H1 (cell line): ENCODE measurements at regions not wholly inside any gene's neighbourhood (a gene's known extent, or its start where the extent isn't known, plus 50 kb on each side); places are given as distances from the start of the nearest gene placed in this dataset.

Experiments used
- CTCF ChIA-PET: fragments of 300-600 bp; sonication (Branson Sonifier 250); formaldehyde crosslinking; loops from one replicate; lab custom pipeline; 2021; ENCODE audit not compliant: partially characterized antibody; lab: Charles Lee
- POLR2A ChIA-PET: fragments of 300-600 bp; sonication (Branson Sonifier 250); formaldehyde crosslinking; loops from one replicate; lab custom pipeline; 2021; ENCODE audit warnings: inconsistent platforms; ENCODE audit not compliant: partially characterized antibody; lab: Charles Lee
- DNase-seq, 2 experiments: peaks; one replicate each; pipeline versions ENCODE4 v3.0.0 to v3.0.0-alpha.2; 2010 to 2022; ENCODE audit warnings: low spot score in 2 of 2, low read depth in 1 of 2, mixed read lengths in 1 of 2
- FAIRE-seq: peaks from 2 replicates; lab custom pipeline; 2011; peaks lifted over from hg19 to GRCh38; lab: Jason Lieb, UNC
- H2AFZ ChIP-seq: 2 replicates; pipeline ENCODE4 v1.8.1; 2012; ENCODE audit warnings: low read length, inconsistent platforms
- H2AK5ac ChIP-seq: 2 replicates; pipeline ENCODE4 v1.6.1; 2013; ENCODE audit warnings: low read depth, low read length
- H2BK120ac ChIP-seq: replicated peaks from 2 replicates; pipeline ENCODE3; 2013; ENCODE audit warnings: low read depth, low read length, inconsistent platforms
- H2BK12ac ChIP-seq: 2 replicates; pipeline ENCODE4 v1.6.1; 2013; ENCODE audit warnings: low read depth, low read length
- H2BK15ac ChIP-seq: 2 replicates; pipeline ENCODE4 v1.6.1; 2013; ENCODE audit warnings: low read length
- H2BK20ac ChIP-seq: 2 replicates; pipeline ENCODE4 v1.6.1; 2013; ENCODE audit warnings: low read length
- H2BK5ac ChIP-seq: 2 replicates; pipeline ENCODE4 v1.6.1; 2013; ENCODE audit warnings: low read depth, low read length
- H3K14ac ChIP-seq: 2 replicates; pipeline ENCODE4 v1.6.1; 2013; ENCODE audit warnings: inconsistent platforms; ENCODE audit not compliant: insufficient read length
- H3K18ac ChIP-seq: 2 replicates; pipeline ENCODE4 v1.6.1; 2013; ENCODE audit warnings: low read length; ENCODE audit errors: extremely low read depth
- H3K23ac ChIP-seq: 2 replicates; pipeline ENCODE4 v1.6.1; 2013; ENCODE audit warnings: inconsistent platforms; ENCODE audit not compliant: insufficient read length
- H3K23me2 ChIP-seq: 2 replicates; pipeline ENCODE4 v1.6.1; 2013; ENCODE audit warnings: low read depth, low read length
- H3K27ac ChIP-seq: 2 replicates; pipeline ENCODE4 v1.6.1; 2011; ENCODE audit warnings: low read depth, low read length, inconsistent platforms
- H3K27me3 ChIP-seq, 4 experiments: replicated peaks in 1 of 4; 1 replicate in 1 of 4; 2 replicates in 3 of 4; pipeline versions ENCODE4 v1.6.1 to v1.8.1; 2011 to 2013; ENCODE audit warnings: low read length in 3 of 4, mild to moderate bottlenecking in 3 of 4, inconsistent platforms in 2 of 4, mixed read lengths in 2 of 4, moderate library complexity in 1 of 4; ENCODE audit not compliant: control insufficient read depth in 3 of 4, insufficient read depth in 3 of 4; ENCODE audit errors: extremely low read depth in 1 of 4
- H3K36me3 ChIP-seq, 4 experiments: 2 replicates each; pipeline versions ENCODE4 v1.6.1 to v1.8.1; 2011 to 2013; ENCODE audit warnings: mild to moderate bottlenecking in 4 of 4, low read length in 3 of 4, moderate library complexity in 2 of 4, control low read depth in 1 of 4, inconsistent platforms in 1 of 4; ENCODE audit not compliant: insufficient read depth in 4 of 4, control insufficient read depth in 2 of 4
- H3K4ac ChIP-seq: replicated peaks from 2 replicates; pipeline ENCODE3; 2013; ENCODE audit warnings: low read length, low read depth, mixed read lengths, inconsistent platforms; ENCODE audit not compliant: insufficient read length
- H3K4me1 ChIP-seq, 4 experiments: replicated peaks in 1 of 4; 1 replicate in 1 of 4; 2 replicates in 3 of 4; pipeline versions ENCODE4 v1.6.1 to v1.8.1; 2011 to 2013; ENCODE audit warnings: low read length in 3 of 4, inconsistent platforms in 2 of 4, mixed read lengths in 1 of 4; ENCODE audit not compliant: insufficient read depth in 4 of 4, control insufficient read depth in 3 of 4
- H3K4me2 ChIP-seq, 2 experiments: 2 replicates each; pipeline versions ENCODE4 v1.6.1 to v1.8.1; 2011 to 2013; ENCODE audit warnings: low read depth in 2 of 2, low read length in 2 of 2, control low read depth in 1 of 2, inconsistent platforms in 1 of 2, mild to moderate bottlenecking in 1 of 2; ENCODE audit not compliant: insufficient read depth in 1 of 2
- H3K4me3 ChIP-seq, 4 experiments: fragments of 200-600, 300-600 bp in 1 of 4; sonication (generic), shearing (Covaris generic), sonication (Bioruptor Twin) in 1 of 4; 2 replicates each; pipeline versions ENCODE4 v1.5.1 to v1.8.1; 2011 to 2016; ENCODE audit warnings: low read length in 4 of 4, low read depth in 3 of 4, control low read depth in 2 of 4, inconsistent platforms in 2 of 4, mild to moderate bottlenecking in 2 of 4, mixed read lengths in 1 of 4, moderate library complexity in 1 of 4; ENCODE audit not compliant: insufficient read depth in 2 of 4; ENCODE audit errors: extremely low read depth in 1 of 4
- H3K56ac ChIP-seq: replicated peaks from 2 replicates; pipeline ENCODE3; 2013; ENCODE audit warnings: low read depth, mild to moderate bottlenecking, mixed read lengths, low read length, inconsistent platforms; ENCODE audit not compliant: insufficient read length
- H3K79me1 ChIP-seq: 2 replicates; pipeline ENCODE4 v1.6.1; 2013; ENCODE audit warnings: low read depth, low read length, control low read depth
- H3K79me2 ChIP-seq, 2 experiments: 2 replicates each; pipeline versions ENCODE4 v1.6.1 to v1.8.1; 2012 to 2013; ENCODE audit warnings: low read length in 2 of 2, mild to moderate bottlenecking in 2 of 2, inconsistent platforms in 1 of 2; ENCODE audit not compliant: insufficient read depth in 2 of 2, control insufficient read depth in 1 of 2
- H3K9ac ChIP-seq, 4 experiments: replicated peaks in 1 of 4; 1 replicate in 1 of 4; 2 replicates in 3 of 4; pipeline versions ENCODE4 v1.6.1 to v1.8.1; 2011 to 2013; ENCODE audit warnings: low read depth in 3 of 4, low read length in 3 of 4, control low read depth in 2 of 4, mild to moderate bottlenecking in 2 of 4, moderate library complexity in 2 of 4, inconsistent platforms in 1 of 4; ENCODE audit errors: extremely low read depth in 1 of 4
- H3K9me3 ChIP-seq, 2 experiments: 2 replicates each; pipeline versions ENCODE4 v1.6.1 to v1.8.1; 2012 to 2013; ENCODE audit warnings: mild to moderate bottlenecking in 2 of 2, moderate library complexity in 2 of 2, control low read depth in 1 of 2, inconsistent platforms in 1 of 2, low read depth in 1 of 2, low read length in 1 of 2, mixed read lengths in 1 of 2; ENCODE audit not compliant: insufficient read depth in 2 of 2
- H4K20me1 ChIP-seq, 2 experiments: replicated peaks in 1 of 2; 2 replicates each; pipeline versions ENCODE3 to v1.8.1; 2011 to 2013; ENCODE audit warnings: inconsistent platforms in 2 of 2, low read length in 2 of 2, mild to moderate bottlenecking in 1 of 2; ENCODE audit not compliant: insufficient read depth in 2 of 2, control insufficient read depth in 1 of 2
- H4K5ac ChIP-seq: 2 replicates; pipeline ENCODE4 v1.6.1; 2013; ENCODE audit warnings: low read length, low read depth, mixed read lengths, inconsistent platforms; ENCODE audit not compliant: insufficient read length
- H4K8ac ChIP-seq: 2 replicates; pipeline ENCODE4 v1.8.0; 2013; ENCODE audit warnings: mild to moderate bottlenecking, moderate library complexity, low read length, inconsistent platforms; ENCODE audit not compliant: insufficient read depth; ENCODE audit errors: extremely low read depth
- H4K91ac ChIP-seq: replicated peaks from 2 replicates; pipeline ENCODE3; 2013; ENCODE audit warnings: low read length, mixed read lengths, inconsistent platforms; ENCODE audit not compliant: insufficient read length
- ASH2L ChIP-seq: fragments of 200-600, 300-600 bp; sonication (generic); IDR thresholded peaks from one replicate; pipeline ENCODE4 v1.7.1; 2017; ENCODE audit warnings: low read length
- BCL11A ChIP-seq, 2 experiments: IDR thresholded peaks; one replicate each; pipeline ENCODE4 v1.6.1; 2011; ENCODE audit warnings: low read depth in 2 of 2, low read length in 2 of 2, mild to moderate bottlenecking in 2 of 2
- GABPA ChIP-seq: IDR thresholded peaks from 2 replicates; pipeline ENCODE4 v1.6.1; 2011; ENCODE audit warnings: mild to moderate bottlenecking, low read length, moderate library complexity, borderline replicate concordance; ENCODE audit not compliant: insufficient read depth
- JUN ChIP-seq: IDR thresholded peaks from 2 replicates; pipeline ENCODE4 v1.6.1; 2011; ENCODE audit warnings: low read depth, mild to moderate bottlenecking, improper control_type of control experiment, low read length
- JUND ChIP-seq: IDR thresholded peaks from 2 replicates; pipeline ENCODE4 v1.6.1; 2011; ENCODE audit warnings: mild to moderate bottlenecking, improper control_type of control experiment, low read length
- KDM5A ChIP-seq: fragments of 200-600 bp; IDR thresholded peaks from 2 replicates; pipeline ENCODE4 v1.7.1; 2012; ENCODE audit warnings: mild to moderate bottlenecking, low read length, inconsistent platforms, mixed read lengths
- POLR2AphosphoS5 ChIP-seq: IDR thresholded peaks from 2 replicates; pipeline ENCODE4 v1.6.1; 2011; ENCODE audit warnings: low read depth, low read length
- RFX5 ChIP-seq: IDR thresholded peaks from 2 replicates; pipeline ENCODE4 v1.6.1; 2011; ENCODE audit warnings: low read depth, low read length, improper control_type of control experiment, borderline replicate concordance
- RXRA ChIP-seq: IDR thresholded peaks from 2 replicates; pipeline ENCODE4 v1.6.1; 2011; ENCODE audit warnings: low read depth, mild to moderate bottlenecking, low read length, moderate library complexity; ENCODE audit not compliant: insufficient read depth
- SIX5 ChIP-seq: IDR thresholded peaks from 2 replicates; pipeline ENCODE4 v1.6.1; 2011; ENCODE audit warnings: mild to moderate bottlenecking, low read depth, low read length
- SRF ChIP-seq: IDR thresholded peaks from 2 replicates; pipeline ENCODE4 v1.6.1; 2011; ENCODE audit warnings: mild to moderate bottlenecking, low read depth, low read length, moderate library complexity
- TBP ChIP-seq: IDR thresholded peaks from 2 replicates; pipeline ENCODE4 v1.6.1; 2011; ENCODE audit warnings: low read depth, low read length, improper control_type of control experiment
- USF2 ChIP-seq: IDR thresholded peaks from 2 replicates; pipeline ENCODE4 v1.6.1; 2011; ENCODE audit warnings: low read length, improper control_type of control experiment
- WGBS, 2 experiments: shearing (Covaris generic) in 1 of 2; methylation state at CpG; one replicate each; pipeline versions ENCODE4 v1.1.6 to v1.1.7; 2013 to 2015; ENCODE audit warnings: low lambda C conversion rate in 2 of 2, mixed read lengths in 2 of 2, inconsistent platforms in 1 of 2, low coverage in 1 of 2, missing lambda C conversion rate in 1 of 2; ENCODE audit not compliant: insufficient replicate concordance in 2 of 2, insufficient coverage in 1 of 2, insufficient read length in 1 of 2; ENCODE audit errors: extremely low coverage in 1 of 2, missing lambda C conversion rate in 1 of 2; 5-methylcytosine and 5-hydroxymethylcytosine counted together
- TF ChIP-seq, protein P1 (sequence below): IDR thresholded peaks from 2 replicates; pipeline ENCODE4 v1.6.1; 2012; ENCODE audit warnings: inconsistent platforms

DNA sequence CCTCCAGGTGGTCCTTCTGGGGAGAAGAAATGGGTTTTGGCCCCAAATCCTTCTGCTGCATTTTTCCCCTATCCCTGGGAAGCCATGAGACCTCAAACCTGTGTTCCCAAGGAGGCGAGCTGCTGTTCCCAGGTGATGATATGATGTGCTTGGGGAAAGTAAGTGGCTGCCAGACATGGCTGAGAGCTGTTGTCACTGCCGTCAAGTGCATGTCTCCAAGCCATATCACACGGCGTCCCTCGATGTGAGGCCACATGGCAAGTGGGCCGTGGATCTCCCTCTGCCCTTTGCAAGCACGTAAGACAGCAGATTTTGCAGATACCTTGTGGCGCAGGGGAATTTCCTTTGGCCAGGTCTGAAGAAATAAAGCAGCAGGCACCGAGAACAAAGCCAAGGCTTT lies 103.7 kb upstream of the CD93 start:
- Histone ChIP-seq H3K4me2 (no peak overlapping the region), H3K9ac (no peak overlapping the region), H3K79me1 (peaks cover 2% of the 10 kb centered on the region; the same call in 1 of the 2 replicates), H2BK12ac (no peak overlapping the region), H3K18ac (no peak overlapping the region), H3K14ac (no peak overlapping the region), H2AK5ac (no peak overlapping the region), H2BK5ac (no peak overlapping the region), H4K20me1 (peaks cover 0 to 8% of the 10 kb centered on the region in 2 experiments), H2BK15ac (no peak overlapping the region), H3K23ac (no peak overlapping the region), H2AFZ (no peak overlapping the region), H3K4ac (no peak overlapping the region), H2BK120ac (no peak overlapping the region), H2BK20ac (no peak overlapping the region), H4K91ac (no peak overlapping the region), H3K9me3 (peaks cover 0 to 7% of the 10 kb centered on the region in 2 experiments; a peak in 1 of 4 replicates), H3K4me1 (no peaks in the 10 kb centered on the region), H4K8ac (no peak overlapping the region), H3K36me3 (no peaks in the 10 kb centered on the region), H4K5ac (no peak overlapping the region), H3K56ac (no peak overlapping the region), H3K27me3 (no peaks in the 10 kb centered on the region), H3K79me2 (peaks cover 0 to 9% of the 10 kb centered on the region in 2 experiments; a peak in 1 of 4 replicates), H3K4me3 (no peak overlapping the region), H3K23me2 (peaks cover 11% of the 10 kb centered on the region; the same call in 1 of the 2 replicates), H3K27ac (no peak overlapping the region)
- FAIRE-seq (no peak), DNase-seq (no peak)
- ChIA-PET POLR2A (no interaction called here), CTCF (interaction anchor here (0.6 to 2.7 kb wide), 4 partner anchors 11 to 593 kb away, joined by 3 to 13 read pairs (median 3); no protein-coding TSS in a partner anchor)
- 84% methylated on average over 9 of the region's 9 CpGs; no CpG with 5 or more reads in 1 of the 2 experiments for WGBS, 2 experiments
- no peak for TF ChIP-seq SIX5
- TF ChIP-seq KDM5A = no peak
- TF ChIP-seq, protein P1, sequence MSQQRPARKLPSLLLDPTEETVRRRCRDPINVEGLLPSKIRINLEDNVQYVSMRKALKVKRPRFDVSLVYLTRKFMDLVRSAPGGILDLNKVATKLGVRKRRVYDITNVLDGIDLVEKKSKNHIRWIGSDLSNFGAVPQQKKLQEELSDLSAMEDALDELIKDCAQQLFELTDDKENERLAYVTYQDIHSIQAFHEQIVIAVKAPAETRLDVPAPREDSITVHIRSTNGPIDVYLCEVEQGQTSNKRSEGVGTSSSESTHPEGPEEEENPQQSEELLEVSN = no peak
- no peak for TF ChIP-seq GABPA
- no peak for TF ChIP-seq ASH2L
- no peak for TF ChIP-seq SRF
- TF ChIP-seq TBP = no peak
- TF ChIP-seq BCL11A (IDR thresholded peaks at IDR 0.05; ENCODE audit: low read depth in 2 of 2, low read length in 2 of 2) = no peak
- TF ChIP-seq RFX5 = no peak
- no peak for TF ChIP-seq USF2
- TF ChIP-seq RXRA = no peak
- TF ChIP-seq JUND = no peak
- no peak for TF ChIP-seq POLR2AphosphoS5
- TF ChIP-seq JUN = no peak
